ENCODE measurements at regions not wholly inside any gene's neighbourhood (a gene's known extent, or its start where the extent isn't known, plus 50 kb on each side); places are given as distances from the start of the nearest gene placed in this dataset.

DNA sequence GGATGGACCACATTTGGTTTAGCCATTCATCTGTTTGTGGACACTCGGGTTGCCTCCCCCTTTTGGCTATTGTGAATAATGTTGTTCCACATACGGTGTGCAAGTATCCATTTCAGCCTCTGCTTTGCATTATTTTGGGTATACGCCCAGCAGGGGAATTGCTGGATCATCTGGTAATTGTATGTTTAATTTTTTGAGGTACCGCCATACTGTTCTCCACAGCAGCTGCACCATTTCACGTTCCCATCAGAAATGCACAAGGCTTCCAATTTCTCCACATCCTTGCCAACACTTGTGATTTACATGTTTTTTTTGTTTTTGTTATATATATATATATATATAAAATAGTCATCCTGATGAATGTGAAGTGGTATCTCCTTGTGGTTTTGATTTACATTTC, 54.6 kb upstream of the TWIST2 start:
- TF ChIP-seq POLR2AphosphoS5 (IDR thresholded peaks at IDR 0.05), result no peak
- TF ChIP-seq, protein P1, sequence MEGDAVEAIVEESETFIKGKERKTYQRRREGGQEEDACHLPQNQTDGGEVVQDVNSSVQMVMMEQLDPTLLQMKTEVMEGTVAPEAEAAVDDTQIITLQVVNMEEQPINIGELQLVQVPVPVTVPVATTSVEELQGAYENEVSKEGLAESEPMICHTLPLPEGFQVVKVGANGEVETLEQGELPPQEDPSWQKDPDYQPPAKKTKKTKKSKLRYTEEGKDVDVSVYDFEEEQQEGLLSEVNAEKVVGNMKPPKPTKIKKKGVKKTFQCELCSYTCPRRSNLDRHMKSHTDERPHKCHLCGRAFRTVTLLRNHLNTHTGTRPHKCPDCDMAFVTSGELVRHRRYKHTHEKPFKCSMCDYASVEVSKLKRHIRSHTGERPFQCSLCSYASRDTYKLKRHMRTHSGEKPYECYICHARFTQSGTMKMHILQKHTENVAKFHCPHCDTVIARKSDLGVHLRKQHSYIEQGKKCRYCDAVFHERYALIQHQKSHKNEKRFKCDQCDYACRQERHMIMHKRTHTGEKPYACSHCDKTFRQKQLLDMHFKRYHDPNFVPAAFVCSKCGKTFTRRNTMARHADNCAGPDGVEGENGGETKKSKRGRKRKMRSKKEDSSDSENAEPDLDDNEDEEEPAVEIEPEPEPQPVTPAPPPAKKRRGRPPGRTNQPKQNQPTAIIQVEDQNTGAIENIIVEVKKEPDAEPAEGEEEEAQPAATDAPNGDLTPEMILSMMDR (IDR thresholded peaks at IDR 0.05), result no peak

All from esophagus muscularis mucosa (tissue), 3 donors.